Common myeloid progenitor, CD34-positive (primary cell): ENCODE measurements at regions not wholly inside any gene's neighbourhood (a gene's known extent, or its start where the extent isn't known, plus 50 kb on each side); places are given as distances from the start of the nearest gene placed in this dataset.
"Not testable (repeated sequence)": the region's sequence is repeated elsewhere in the genome, so short reads cannot be mapped to it uniquely, and the experiment has no call there.

Experiments
- CTCF ChIA-PET: fragments of 350-600 bp; sonication (Branson Sonifier 250); formaldehyde crosslinking; loops from one replicate; lab custom pipeline; 2021; ENCODE audit warnings: antibody characterized with exemption; lab: Charles Lee
- POLR2A ChIA-PET: fragments of 350-600 bp; sonication (Branson Sonifier 250); formaldehyde crosslinking; loops from one replicate; lab custom pipeline; 2021; ENCODE audit warnings: antibody characterized with exemption; lab: Charles Lee
- DNase-seq, 3 donors: peaks; one replicate each; pipeline versions ENCODE4 v3.0.0 to v3.0.0-alpha.2; 2013
- H3K27ac ChIP-seq, 2 experiments: 1 replicate in 1 of 2; 2 replicates in 1 of 2; pipeline ENCODE4 v1.7.0; 2013; ENCODE audit warnings: inconsistent platforms in 2 of 2, low read length in 2 of 2, mild to moderate bottlenecking in 2 of 2, low read depth in 1 of 2, moderate library complexity in 1 of 2; ENCODE audit not compliant: severe bottlenecking in 2 of 2, insufficient read depth in 1 of 2, poor library complexity in 1 of 2
- H3K27me3 ChIP-seq, 5 experiments: replicated peaks in 2 of 5; 1 replicate in 3 of 5; 2 replicates in 2 of 5; pipeline versions ENCODE4 v1.6.1 to v1.7.0; 2013; ENCODE audit warnings: low read length in 4 of 5, mild to moderate bottlenecking in 2 of 5, moderate library complexity in 2 of 5, inconsistent platforms in 1 of 5; ENCODE audit not compliant: insufficient read depth in 5 of 5, control insufficient read depth in 4 of 5
- H3K36me3 ChIP-seq, 4 experiments: 1 replicate in 2 of 4; 2 replicates in 2 of 4; pipeline versions ENCODE4 v1.6.1 to v1.7.0; 2013; ENCODE audit warnings: low read length in 3 of 4, control low read depth in 1 of 4, mild to moderate bottlenecking in 1 of 4; ENCODE audit not compliant: control insufficient read depth in 4 of 4, insufficient read depth in 4 of 4
- H3K4me1 ChIP-seq, 4 experiments: 1 replicate in 3 of 4; 2 replicates in 1 of 4; pipeline versions ENCODE4 v1.6.1 to v1.7.1; 2013; ENCODE audit warnings: low read length in 3 of 4, mild to moderate bottlenecking in 3 of 4, control low read depth in 1 of 4, inconsistent platforms in 1 of 4, moderate library complexity in 1 of 4; ENCODE audit not compliant: control insufficient read depth in 4 of 4, insufficient read depth in 4 of 4; ENCODE audit errors: control extremely low read depth in 1 of 4
- H3K4me3 ChIP-seq, 7 experiments: 1 replicate in 4 of 7; 2 replicates in 3 of 7; pipeline versions ENCODE4 v1.5.1 to v1.7.0; 2013; ENCODE audit warnings: mild to moderate bottlenecking in 7 of 7, low read length in 6 of 7, moderate library complexity in 6 of 7, inconsistent platforms in 2 of 7, low read depth in 2 of 7, control low read depth in 1 of 7; ENCODE audit not compliant: insufficient read depth in 4 of 7, control insufficient read depth in 1 of 7; ENCODE audit errors: extremely low read depth in 1 of 7
- H3K9me3 ChIP-seq, 5 experiments: 1 replicate in 4 of 5; 2 replicates in 1 of 5; pipeline versions ENCODE4 v1.6.1 to v1.7.1; 2013; ENCODE audit warnings: low read length in 4 of 5, mild to moderate bottlenecking in 2 of 5, inconsistent platforms in 1 of 5, low read depth in 1 of 5, moderate library complexity in 1 of 5; ENCODE audit not compliant: control insufficient read depth in 4 of 5, insufficient read depth in 2 of 5; ENCODE audit errors: control extremely low read depth in 1 of 5
- WGBS: methylation state at CpG from one replicate; pipeline ENCODE4 v1.1.5; 2013; ENCODE audit not compliant: insufficient coverage; 5-methylcytosine and 5-hydroxymethylcytosine counted together

DNA sequence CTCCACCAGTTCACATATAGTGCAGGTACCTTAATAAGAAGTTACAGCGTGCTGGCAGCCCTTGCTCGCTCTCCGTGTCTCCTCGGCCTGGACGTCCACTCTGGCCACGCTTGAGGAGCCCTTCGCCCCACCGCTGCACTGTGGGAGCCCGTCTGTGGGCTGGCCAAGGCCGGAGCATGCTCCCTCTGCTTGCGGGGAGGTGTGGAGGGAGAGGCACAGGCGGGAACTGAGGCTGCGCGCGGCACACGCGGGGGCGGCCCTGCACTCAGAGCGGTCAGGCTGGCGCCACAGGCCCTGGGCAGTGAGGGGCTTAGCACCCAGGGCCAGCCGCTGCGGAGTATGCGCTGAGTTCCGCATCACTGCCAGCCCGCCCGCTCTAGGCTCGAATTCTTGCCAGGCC lies 1988.6 kb downstream of the FOXD4L5 start:
- POLR2A ChIA-PET, H3K9me3 ChIP-seq, H3K27me3 ChIP-seq, H3K4me3 ChIP-seq, DNase-seq, CTCF ChIA-PET, H3K36me3 ChIP-seq, H3K4me1 ChIP-seq, H3K27ac ChIP-seq: not testable (repeated sequence)
- no CpG with 5 or more reads among the region's 27 CpGs for WGBS

GRCh38 chr9:63289971-63290370 lies 1995.0 kb downstream of the FOXD4L5 start:
- H3K27ac ChIP-seq, H3K4me1 ChIP-seq, H3K27me3 ChIP-seq, CTCF ChIA-PET, H3K36me3 ChIP-seq, H3K9me3 ChIP-seq, POLR2A ChIA-PET, H3K4me3 ChIP-seq: not testable (repeated sequence)
- peak in 2 of 3 donors; percentile 1 for DNase-seq
- no CpG with 5 or more reads among the region's 1 CpG for WGBS
